H1 (cell line): ENCODE measurements at regions not wholly inside any gene's neighbourhood (a gene's known extent, or its start where the extent isn't known, plus 50 kb on each side); places are given as distances from the start of the nearest gene placed in this dataset.
A peak's percentile ranks its signal among the peaks of the same experiment; 100 is the strongest.

Source experiments
- CTCF ChIA-PET: fragments of 300-600 bp; sonication (Branson Sonifier 250); formaldehyde crosslinking; loops from one replicate; lab custom pipeline; 2021; ENCODE audit not compliant: partially characterized antibody; lab: Charles Lee
- POLR2A ChIA-PET: fragments of 300-600 bp; sonication (Branson Sonifier 250); formaldehyde crosslinking; loops from one replicate; lab custom pipeline; 2021; ENCODE audit warnings: inconsistent platforms; ENCODE audit not compliant: partially characterized antibody; lab: Charles Lee
- DNase-seq, 2 experiments: peaks; one replicate each; pipeline versions ENCODE4 v3.0.0 to v3.0.0-alpha.2; 2010 to 2022; ENCODE audit warnings: low spot score in 2 of 2, low read depth in 1 of 2, mixed read lengths in 1 of 2
- FAIRE-seq: peaks from 2 replicates; lab custom pipeline; 2011; peaks lifted over from hg19 to GRCh38; lab: Jason Lieb, UNC
- H2AFZ ChIP-seq: 2 replicates; pipeline ENCODE4 v1.8.1; 2012; ENCODE audit warnings: low read length, inconsistent platforms
- H2AK5ac ChIP-seq: 2 replicates; pipeline ENCODE4 v1.6.1; 2013; ENCODE audit warnings: low read depth, low read length
- H2BK120ac ChIP-seq: replicated peaks from 2 replicates; pipeline ENCODE3; 2013; ENCODE audit warnings: low read depth, low read length, inconsistent platforms
- H2BK12ac ChIP-seq: 2 replicates; pipeline ENCODE4 v1.6.1; 2013; ENCODE audit warnings: low read depth, low read length
- H2BK15ac ChIP-seq: 2 replicates; pipeline ENCODE4 v1.6.1; 2013; ENCODE audit warnings: low read length
- H2BK20ac ChIP-seq: 2 replicates; pipeline ENCODE4 v1.6.1; 2013; ENCODE audit warnings: low read length
- H2BK5ac ChIP-seq: 2 replicates; pipeline ENCODE4 v1.6.1; 2013; ENCODE audit warnings: low read depth, low read length
- H3K14ac ChIP-seq: 2 replicates; pipeline ENCODE4 v1.6.1; 2013; ENCODE audit warnings: inconsistent platforms; ENCODE audit not compliant: insufficient read length
- H3K18ac ChIP-seq: 2 replicates; pipeline ENCODE4 v1.6.1; 2013; ENCODE audit warnings: low read length; ENCODE audit errors: extremely low read depth
- H3K23ac ChIP-seq: 2 replicates; pipeline ENCODE4 v1.6.1; 2013; ENCODE audit warnings: inconsistent platforms; ENCODE audit not compliant: insufficient read length
- H3K23me2 ChIP-seq: 2 replicates; pipeline ENCODE4 v1.6.1; 2013; ENCODE audit warnings: low read depth, low read length
- H3K27ac ChIP-seq: 2 replicates; pipeline ENCODE4 v1.6.1; 2011; ENCODE audit warnings: low read depth, low read length, inconsistent platforms
- H3K27me3 ChIP-seq, 4 experiments: replicated peaks in 1 of 4; 1 replicate in 1 of 4; 2 replicates in 3 of 4; pipeline versions ENCODE4 v1.6.1 to v1.8.1; 2011 to 2013; ENCODE audit warnings: low read length in 3 of 4, mild to moderate bottlenecking in 3 of 4, inconsistent platforms in 2 of 4, mixed read lengths in 2 of 4, moderate library complexity in 1 of 4; ENCODE audit not compliant: control insufficient read depth in 3 of 4, insufficient read depth in 3 of 4; ENCODE audit errors: extremely low read depth in 1 of 4
- H3K36me3 ChIP-seq, 4 experiments: 2 replicates each; pipeline versions ENCODE4 v1.6.1 to v1.8.1; 2011 to 2013; ENCODE audit warnings: mild to moderate bottlenecking in 4 of 4, low read length in 3 of 4, moderate library complexity in 2 of 4, control low read depth in 1 of 4, inconsistent platforms in 1 of 4; ENCODE audit not compliant: insufficient read depth in 4 of 4, control insufficient read depth in 2 of 4
- H3K4ac ChIP-seq: replicated peaks from 2 replicates; pipeline ENCODE3; 2013; ENCODE audit warnings: low read length, low read depth, mixed read lengths, inconsistent platforms; ENCODE audit not compliant: insufficient read length
- H3K4me1 ChIP-seq, 4 experiments: replicated peaks in 1 of 4; 1 replicate in 1 of 4; 2 replicates in 3 of 4; pipeline versions ENCODE4 v1.6.1 to v1.8.1; 2011 to 2013; ENCODE audit warnings: low read length in 3 of 4, inconsistent platforms in 2 of 4, mixed read lengths in 1 of 4; ENCODE audit not compliant: insufficient read depth in 4 of 4, control insufficient read depth in 3 of 4
- H3K4me2 ChIP-seq, 2 experiments: 2 replicates each; pipeline versions ENCODE4 v1.6.1 to v1.8.1; 2011 to 2013; ENCODE audit warnings: low read depth in 2 of 2, low read length in 2 of 2, control low read depth in 1 of 2, inconsistent platforms in 1 of 2, mild to moderate bottlenecking in 1 of 2; ENCODE audit not compliant: insufficient read depth in 1 of 2
- H3K4me3 ChIP-seq, 4 experiments: fragments of 200-600, 300-600 bp in 1 of 4; sonication (generic), shearing (Covaris generic), sonication (Bioruptor Twin) in 1 of 4; 2 replicates each; pipeline versions ENCODE4 v1.5.1 to v1.8.1; 2011 to 2016; ENCODE audit warnings: low read length in 4 of 4, low read depth in 3 of 4, control low read depth in 2 of 4, inconsistent platforms in 2 of 4, mild to moderate bottlenecking in 2 of 4, mixed read lengths in 1 of 4, moderate library complexity in 1 of 4; ENCODE audit not compliant: insufficient read depth in 2 of 4; ENCODE audit errors: extremely low read depth in 1 of 4
- H3K56ac ChIP-seq: replicated peaks from 2 replicates; pipeline ENCODE3; 2013; ENCODE audit warnings: low read depth, mild to moderate bottlenecking, mixed read lengths, low read length, inconsistent platforms; ENCODE audit not compliant: insufficient read length
- H3K79me1 ChIP-seq: 2 replicates; pipeline ENCODE4 v1.6.1; 2013; ENCODE audit warnings: low read depth, low read length, control low read depth
- H3K79me2 ChIP-seq, 2 experiments: 2 replicates each; pipeline versions ENCODE4 v1.6.1 to v1.8.1; 2012 to 2013; ENCODE audit warnings: low read length in 2 of 2, mild to moderate bottlenecking in 2 of 2, inconsistent platforms in 1 of 2; ENCODE audit not compliant: insufficient read depth in 2 of 2, control insufficient read depth in 1 of 2
- H3K9ac ChIP-seq, 4 experiments: replicated peaks in 1 of 4; 1 replicate in 1 of 4; 2 replicates in 3 of 4; pipeline versions ENCODE4 v1.6.1 to v1.8.1; 2011 to 2013; ENCODE audit warnings: low read depth in 3 of 4, low read length in 3 of 4, control low read depth in 2 of 4, mild to moderate bottlenecking in 2 of 4, moderate library complexity in 2 of 4, inconsistent platforms in 1 of 4; ENCODE audit errors: extremely low read depth in 1 of 4
- H3K9me3 ChIP-seq, 2 experiments: 2 replicates each; pipeline versions ENCODE4 v1.6.1 to v1.8.1; 2012 to 2013; ENCODE audit warnings: mild to moderate bottlenecking in 2 of 2, moderate library complexity in 2 of 2, control low read depth in 1 of 2, inconsistent platforms in 1 of 2, low read depth in 1 of 2, low read length in 1 of 2, mixed read lengths in 1 of 2; ENCODE audit not compliant: insufficient read depth in 2 of 2
- H4K20me1 ChIP-seq, 2 experiments: replicated peaks in 1 of 2; 2 replicates each; pipeline versions ENCODE3 to v1.8.1; 2011 to 2013; ENCODE audit warnings: inconsistent platforms in 2 of 2, low read length in 2 of 2, mild to moderate bottlenecking in 1 of 2; ENCODE audit not compliant: insufficient read depth in 2 of 2, control insufficient read depth in 1 of 2
- H4K5ac ChIP-seq: 2 replicates; pipeline ENCODE4 v1.6.1; 2013; ENCODE audit warnings: low read length, low read depth, mixed read lengths, inconsistent platforms; ENCODE audit not compliant: insufficient read length
- H4K8ac ChIP-seq: 2 replicates; pipeline ENCODE4 v1.8.0; 2013; ENCODE audit warnings: mild to moderate bottlenecking, moderate library complexity, low read length, inconsistent platforms; ENCODE audit not compliant: insufficient read depth; ENCODE audit errors: extremely low read depth
- H4K91ac ChIP-seq: replicated peaks from 2 replicates; pipeline ENCODE3; 2013; ENCODE audit warnings: low read length, mixed read lengths, inconsistent platforms; ENCODE audit not compliant: insufficient read length
- CTBP2 ChIP-seq: IDR thresholded peaks from 2 replicates; pipeline ENCODE4 v1.7.0; 2011; ENCODE audit warnings: borderline replicate concordance, mild to moderate bottlenecking, moderate library complexity, mixed read lengths, low read length; ENCODE audit not compliant: insufficient read depth, insufficient read length
- SIX5 ChIP-seq: IDR thresholded peaks from 2 replicates; pipeline ENCODE4 v1.6.1; 2011; ENCODE audit warnings: mild to moderate bottlenecking, low read depth, low read length
- SP1 ChIP-seq: IDR thresholded peaks from 2 replicates; pipeline ENCODE4 v1.6.1; 2011; ENCODE audit warnings: low read depth, low read length
- SP4 ChIP-seq: IDR thresholded peaks from 2 replicates; pipeline ENCODE4 v1.6.1; 2012; ENCODE audit warnings: low read length, inconsistent platforms
- SUZ12 ChIP-seq: fragments of 200-600 bp; sonication (generic); IDR thresholded peaks from 2 replicates; pipeline ENCODE4 v1.6.1; 2012; ENCODE audit warnings: mild to moderate bottlenecking, inconsistent platforms, low read length, moderate library complexity, mixed read lengths
- TBP ChIP-seq: IDR thresholded peaks from 2 replicates; pipeline ENCODE4 v1.6.1; 2011; ENCODE audit warnings: low read depth, low read length, improper control_type of control experiment
- WGBS, 2 experiments: shearing (Covaris generic) in 1 of 2; methylation state at CpG; one replicate each; pipeline versions ENCODE4 v1.1.6 to v1.1.7; 2013 to 2015; ENCODE audit warnings: low lambda C conversion rate in 2 of 2, mixed read lengths in 2 of 2, inconsistent platforms in 1 of 2, low coverage in 1 of 2, missing lambda C conversion rate in 1 of 2; ENCODE audit not compliant: insufficient replicate concordance in 2 of 2, insufficient coverage in 1 of 2, insufficient read length in 1 of 2; ENCODE audit errors: extremely low coverage in 1 of 2, missing lambda C conversion rate in 1 of 2; 5-methylcytosine and 5-hydroxymethylcytosine counted together
- TF ChIP-seq, protein P1 (sequence below), 3 experiments: IDR thresholded peaks; 1 replicate in 2 of 3; 2 replicates in 1 of 3; pipeline versions ENCODE4 v1.5.1 to v1.6.1; 2011; ENCODE audit warnings: low read length in 3 of 3, mild to moderate bottlenecking in 3 of 3, inconsistent platforms in 2 of 3, low read depth in 1 of 3, moderate library complexity in 1 of 3; ENCODE audit not compliant: insufficient read depth in 1 of 3; ENCODE audit errors: control extremely low read depth in 1 of 3
- TF ChIP-seq, protein P2 (sequence below): IDR thresholded peaks from 2 replicates; pipeline ENCODE4 v1.6.1; 2012; ENCODE audit warnings: inconsistent platforms

DNA sequence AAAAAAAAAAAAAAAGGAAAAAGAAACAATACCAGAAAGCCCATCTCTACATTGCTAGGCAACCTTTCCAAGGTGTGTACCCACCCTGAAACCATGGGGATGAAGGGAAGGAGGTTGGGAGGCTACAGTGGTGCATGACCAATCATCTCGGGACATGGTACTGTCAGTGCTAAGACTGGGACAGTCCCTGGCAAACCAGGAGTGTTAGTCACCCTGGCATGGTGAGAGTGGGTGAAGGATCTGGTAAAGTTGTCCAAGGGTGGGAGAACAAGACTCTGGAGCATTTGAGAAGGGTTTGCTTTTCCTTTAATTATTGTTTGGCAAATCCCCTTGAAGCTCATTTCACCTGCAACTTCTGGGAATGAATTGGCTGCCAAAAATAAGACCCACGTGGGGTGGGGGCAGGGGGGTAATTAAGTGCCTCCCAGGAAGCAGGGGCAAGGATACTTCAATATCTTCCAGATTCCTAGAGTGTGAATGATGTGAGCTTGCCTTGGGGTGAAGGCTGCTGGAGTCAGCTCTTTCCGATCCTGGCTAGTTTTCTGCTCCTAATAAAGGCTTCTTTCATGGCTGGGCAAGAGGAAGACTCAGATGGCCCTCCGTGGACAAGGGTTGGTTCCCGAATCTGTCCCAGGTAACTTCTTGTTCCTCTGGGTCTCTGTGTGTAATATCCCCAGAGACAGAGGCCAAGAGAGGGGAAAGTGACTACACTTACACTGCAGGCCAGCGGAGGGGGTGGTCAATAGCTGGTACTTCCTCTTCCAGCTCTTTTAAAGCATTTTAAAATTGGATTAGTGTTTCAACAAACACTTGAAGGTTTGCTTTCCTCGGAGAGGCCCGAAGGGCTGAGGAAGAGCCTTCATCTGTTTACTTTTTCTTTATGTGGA lies 61.6 kb upstream of the SPRY4 start:
- TF ChIP-seq SIX5, result no peak
- TF ChIP-seq TBP, result no peak
- TF ChIP-seq, protein P1, sequence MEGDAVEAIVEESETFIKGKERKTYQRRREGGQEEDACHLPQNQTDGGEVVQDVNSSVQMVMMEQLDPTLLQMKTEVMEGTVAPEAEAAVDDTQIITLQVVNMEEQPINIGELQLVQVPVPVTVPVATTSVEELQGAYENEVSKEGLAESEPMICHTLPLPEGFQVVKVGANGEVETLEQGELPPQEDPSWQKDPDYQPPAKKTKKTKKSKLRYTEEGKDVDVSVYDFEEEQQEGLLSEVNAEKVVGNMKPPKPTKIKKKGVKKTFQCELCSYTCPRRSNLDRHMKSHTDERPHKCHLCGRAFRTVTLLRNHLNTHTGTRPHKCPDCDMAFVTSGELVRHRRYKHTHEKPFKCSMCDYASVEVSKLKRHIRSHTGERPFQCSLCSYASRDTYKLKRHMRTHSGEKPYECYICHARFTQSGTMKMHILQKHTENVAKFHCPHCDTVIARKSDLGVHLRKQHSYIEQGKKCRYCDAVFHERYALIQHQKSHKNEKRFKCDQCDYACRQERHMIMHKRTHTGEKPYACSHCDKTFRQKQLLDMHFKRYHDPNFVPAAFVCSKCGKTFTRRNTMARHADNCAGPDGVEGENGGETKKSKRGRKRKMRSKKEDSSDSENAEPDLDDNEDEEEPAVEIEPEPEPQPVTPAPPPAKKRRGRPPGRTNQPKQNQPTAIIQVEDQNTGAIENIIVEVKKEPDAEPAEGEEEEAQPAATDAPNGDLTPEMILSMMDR (IDR thresholded peaks at IDR 0.05; ENCODE audit: control extremely low read depth in 1 of 3, insufficient read depth in 1 of 3, low read depth in 1 of 3, low read length in 3 of 3), result no peak
- no peak for TF ChIP-seq SP4
- TF ChIP-seq, protein P2, sequence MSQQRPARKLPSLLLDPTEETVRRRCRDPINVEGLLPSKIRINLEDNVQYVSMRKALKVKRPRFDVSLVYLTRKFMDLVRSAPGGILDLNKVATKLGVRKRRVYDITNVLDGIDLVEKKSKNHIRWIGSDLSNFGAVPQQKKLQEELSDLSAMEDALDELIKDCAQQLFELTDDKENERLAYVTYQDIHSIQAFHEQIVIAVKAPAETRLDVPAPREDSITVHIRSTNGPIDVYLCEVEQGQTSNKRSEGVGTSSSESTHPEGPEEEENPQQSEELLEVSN, result no peak
- no peak for TF ChIP-seq CTBP2
- TF ChIP-seq SP1, result no peak
- no peak for TF ChIP-seq SUZ12
- H4K20me1 ChIP-seq, result no peaks in the 10 kb centered on the region
- no peak overlapping the region for H3K27ac ChIP-seq
- H2BK5ac ChIP-seq, result peak overlapping the region; percentile 80; the same call in 1 of the 2 replicates
- no peak overlapping the region for H3K23ac ChIP-seq
- H3K18ac ChIP-seq, result peak overlapping the region; percentile 15; the same call in 1 of the 2 replicates
- H2BK20ac ChIP-seq, result peak overlapping the region; percentile 53
- H4K91ac ChIP-seq, result peak overlapping the region; percentile 13
- POLR2A ChIA-PET, result interaction anchor here (0.7 to 1.9 kb wide), 3 partner anchors 61 to 216 kb away, joined by 3 to 4 read pairs (median 3); partner anchors contain the start of gene SPRY4
- no peaks in the 10 kb centered on the region for H3K27me3 ChIP-seq
- no peak for DNase-seq
- no peaks in the 10 kb centered on the region for H3K36me3 ChIP-seq
- H2BK12ac ChIP-seq, result peak overlapping the region; percentile 90; the same call in 1 of the 2 replicates
- H3K4me3 ChIP-seq, result no peak overlapping the region
- no peak overlapping the region for H3K4ac ChIP-seq
- no peak for FAIRE-seq
- H3K79me2 ChIP-seq, result no peaks in the 10 kb centered on the region
- no peak overlapping the region for H3K4me2 ChIP-seq
- H4K5ac ChIP-seq, result no peak overlapping the region
- no peaks in the 10 kb centered on the region for H3K79me1 ChIP-seq
- H3K9ac ChIP-seq, result no peak overlapping the region; a peak in 1 of 7 replicates
- H3K14ac ChIP-seq, result no peak overlapping the region
- peak overlapping the region; percentile 99 for H2AK5ac ChIP-seq
- H3K9me3 ChIP-seq, result no peaks in the 10 kb centered on the region
- no peak overlapping the region for H3K56ac ChIP-seq
- H2BK15ac ChIP-seq, result peak overlapping the region; percentile 88
- peak overlapping the region; percentile 18 for H2BK120ac ChIP-seq
- WGBS, 2 experiments, result 86% methylated on average over 8 of the region's 8 CpGs; no CpG with 5 or more reads in 1 of the 2 experiments
- CTCF ChIA-PET, result interaction anchor here (0.6 to 1.8 kb wide), 12 partner anchors 12 to 319 kb away, joined by 3 to 8 read pairs (median 4); no protein-coding TSS in a partner anchor
- no peaks in the 10 kb centered on the region for H3K23me2 ChIP-seq
- peak overlapping the region; percentile 60; the same call in 1 of the 2 replicates for H4K8ac ChIP-seq
- no peak overlapping the region for H2AFZ ChIP-seq
- H3K4me1 ChIP-seq, result peaks cover 15 to 20% (median 18%) of the 10 kb centered on the region in 4 experiments
